Transverse colon (tissue), 4 donors: ENCODE measurements at regions not wholly inside any gene's neighbourhood (a gene's known extent, or its start where the extent isn't known, plus 50 kb on each side); places are given as distances from the start of the nearest gene placed in this dataset.
"Not testable (repeated sequence)": the region's sequence is repeated elsewhere in the genome, so short reads cannot be mapped to it uniquely, and the experiment has no call there.

Source experiments
- DNase-seq: peaks from one replicate; pipeline ENCODE4 v3.0.0-alpha.2; 2019
- H3K27ac ChIP-seq, 4 donors: fragments of 200-600 bp; sonication (generic); 2 replicates each; pipeline ENCODE4 v1.5.1; 2016 to 2018; ENCODE audit warnings: inconsistent platforms in 4 of 4
- H3K27me3 ChIP-seq: fragments of 200-600 bp; sonication (generic); 2 replicates; pipeline ENCODE4 v1.5.1; 2017; ENCODE audit warnings: inconsistent platforms
- H3K36me3 ChIP-seq, 4 donors: fragments of 200-600 bp; sonication (generic); 2 replicates each; pipeline ENCODE4 v1.5.1; 2017 to 2019; ENCODE audit warnings: inconsistent platforms in 4 of 4
- H3K4me1 ChIP-seq, 4 donors: fragments of 200-600 bp; sonication (generic); 2 replicates each; pipeline ENCODE4 v1.5.1; 2017 to 2020; ENCODE audit warnings: inconsistent platforms in 4 of 4
- H3K4me3 ChIP-seq, 4 donors: fragments of 200-600 bp; sonication (generic); 1 replicate in 1 of 4; 2 replicates in 3 of 4; pipeline versions ENCODE4 v1.5.1 to v1.6.1; 2017 to 2019; ENCODE audit warnings: inconsistent platforms in 4 of 4
- H3K9me3 ChIP-seq, 2 donors: fragments of 200-600 bp; sonication (generic); 2 replicates each; pipeline ENCODE4 v1.5.1; 2017 to 2019; ENCODE audit warnings: inconsistent platforms in 2 of 2
- EP300 ChIP-seq: sonication (generic); formaldehyde crosslinking; IDR thresholded peaks from one replicate; pipeline ENCODE4 v1.6.1; 2017; ENCODE audit warnings: antibody characterized with exemption, low read depth
- POLR2A ChIP-seq: fragments of 450-650 bp; IDR thresholded peaks from one replicate; pipeline ENCODE4 v1.6.1; 2016; ENCODE audit warnings: antibody characterized with exemption, mild to moderate bottlenecking, moderate library complexity
- POLR2AphosphoS5 ChIP-seq, 3 donors: sonication (generic); formaldehyde crosslinking; IDR thresholded peaks; one replicate each; pipeline ENCODE4 v1.6.1; 2016; ENCODE audit warnings: antibody characterized with exemption in 3 of 3
- WGBS, 2 donors: methylation state at CpG; one replicate each; pipeline ENCODE4 v1.1.5; 2018; ENCODE audit warnings: low coverage in 1 of 2; 5-methylcytosine and 5-hydroxymethylcytosine counted together
- in situ Hi-C, 4 donors: fragments of 200-750 bp; cut with MboI; loops; one replicate each; pipeline versions ENCODE4 v1.15.0 to v1.15.1; 2017; ENCODE audit warnings: low sequenced_read_pairs in 3 of 4, low pct_ligation_motif_present in 1 of 4, low pct_unique_long_range_greater_than_20kb in 1 of 4
- intact Hi-C: fragments of 100-400 bp; cut with DNase I; formaldehyde crosslinking; loops from one replicate; pipeline ENCODE4 v1.15.1; 2023; ENCODE audit warnings: low total_unique reads
- TF ChIP-seq, protein P1 (sequence below), 5 experiments: fragments of 200-600 bp in 3 of 5; fragments of 450-650 bp in 2 of 5; sonication (generic) in 3 of 5; IDR thresholded peaks; 1 replicate in 2 of 5; 2 replicates in 3 of 5; pipeline ENCODE4 v1.5.1; 2016 to 2017; ENCODE audit warnings: antibody characterized with exemption in 5 of 5, inconsistent platforms in 3 of 5, mild to moderate bottlenecking in 2 of 5, moderate library complexity in 1 of 5

GRCh38 chr14:103189481-103190470 lies 66.5 kb downstream of the TNFAIP2 start:
- H3K27ac ChIP-seq: peak overlapping the region in 1 of 4 donors; percentile 23
- H3K36me3 ChIP-seq: no peaks in the 10 kb centered on the region
- in situ Hi-C loops: loop anchor here in 1 of 4 donors (25.0 kb wide), 1 partner anchor 98 kb away; no protein-coding TSS in a partner anchor
- intact Hi-C loops: no loop called here
- H3K9me3 ChIP-seq: no peaks in the 10 kb centered on the region
- TF ChIP-seq POLR2A (no peak), EP300 (no peak), POLR2AphosphoS5 (IDR thresholded peaks at IDR 0.05) (no peak)
- TF ChIP-seq, protein P1, sequence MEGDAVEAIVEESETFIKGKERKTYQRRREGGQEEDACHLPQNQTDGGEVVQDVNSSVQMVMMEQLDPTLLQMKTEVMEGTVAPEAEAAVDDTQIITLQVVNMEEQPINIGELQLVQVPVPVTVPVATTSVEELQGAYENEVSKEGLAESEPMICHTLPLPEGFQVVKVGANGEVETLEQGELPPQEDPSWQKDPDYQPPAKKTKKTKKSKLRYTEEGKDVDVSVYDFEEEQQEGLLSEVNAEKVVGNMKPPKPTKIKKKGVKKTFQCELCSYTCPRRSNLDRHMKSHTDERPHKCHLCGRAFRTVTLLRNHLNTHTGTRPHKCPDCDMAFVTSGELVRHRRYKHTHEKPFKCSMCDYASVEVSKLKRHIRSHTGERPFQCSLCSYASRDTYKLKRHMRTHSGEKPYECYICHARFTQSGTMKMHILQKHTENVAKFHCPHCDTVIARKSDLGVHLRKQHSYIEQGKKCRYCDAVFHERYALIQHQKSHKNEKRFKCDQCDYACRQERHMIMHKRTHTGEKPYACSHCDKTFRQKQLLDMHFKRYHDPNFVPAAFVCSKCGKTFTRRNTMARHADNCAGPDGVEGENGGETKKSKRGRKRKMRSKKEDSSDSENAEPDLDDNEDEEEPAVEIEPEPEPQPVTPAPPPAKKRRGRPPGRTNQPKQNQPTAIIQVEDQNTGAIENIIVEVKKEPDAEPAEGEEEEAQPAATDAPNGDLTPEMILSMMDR (IDR thresholded peaks at IDR 0.05): no peak
- no peak for DNase-seq
- H3K27me3 ChIP-seq: peaks cover 40% of the 10 kb centered on the region
- WGBS, 2 donors: 76 to 78% methylated on average over 6 to 48 of the region's 48 CpGs
- peak overlapping the region in 2 of 4 donors; percentile 43 to 51 for H3K4me3 ChIP-seq
- peaks cover 2 to 28% (median 12%) of the 10 kb centered on the region in 4 donors for H3K4me1 ChIP-seq

DNA sequence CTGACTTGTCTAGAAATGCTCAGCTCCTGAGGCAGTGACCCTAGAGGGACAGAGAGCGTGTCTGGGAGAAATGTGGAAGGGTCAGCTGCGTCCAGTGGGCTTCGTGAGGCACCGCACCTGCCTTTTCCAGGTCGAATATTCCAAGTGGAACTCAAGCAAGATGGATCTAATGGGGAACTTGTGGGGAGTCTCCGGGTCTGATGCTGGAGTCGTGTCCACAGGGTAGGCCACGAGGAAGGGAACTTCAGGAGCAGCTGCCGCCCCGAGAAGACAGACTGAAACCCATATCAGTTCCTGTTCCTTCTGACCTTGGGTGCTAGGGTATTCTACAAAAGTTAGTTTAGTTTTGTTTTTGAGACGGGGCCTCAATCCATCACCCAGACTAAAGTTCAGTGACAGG lies 67.5 kb downstream of the TNFAIP2 start:
- in situ Hi-C loops: loop anchor here in 1 of 4 donors (25.0 kb wide), 1 partner anchor 97 kb away; no protein-coding TSS in a partner anchor
- intact Hi-C loops: no loop called here
- TF ChIP-seq, protein P1 (IDR thresholded peaks at IDR 0.05): no peak
- TF ChIP-seq POLR2A (no peak), EP300 (no peak), POLR2AphosphoS5 (IDR thresholded peaks at IDR 0.05) (no peak)
- no peaks in the 10 kb centered on the region for H3K9me3 ChIP-seq
- no peak overlapping the region for H3K27ac ChIP-seq
- peaks cover 40% of the 10 kb centered on the region for H3K27me3 ChIP-seq
- no peaks in the 10 kb centered on the region for H3K36me3 ChIP-seq
- DNase-seq: no peak
- H3K4me3 ChIP-seq: no peak overlapping the region
- WGBS, 2 donors: 75 to 95% methylated on average over 10 to 11 of the region's 11 CpGs
- peaks cover 2 to 28% (median 12%) of the 10 kb centered on the region in 4 donors for H3K4me1 ChIP-seq

GRCh38 chr14:103191844-103192243 lies 68.6 kb downstream of the TNFAIP2 start:
- H3K4me1 ChIP-seq: peaks cover 0 to 20% (median 12%) of the 10 kb centered on the region in 4 donors
- intact Hi-C loops: no loop called here
- TF ChIP-seq EP300 (no peak), POLR2A (no peak), POLR2AphosphoS5 (IDR thresholded peaks at IDR 0.05) (no peak)
- TF ChIP-seq, protein P1 (IDR thresholded peaks at IDR 0.05): no peak
- peaks cover 31% of the 10 kb centered on the region for H3K27me3 ChIP-seq
- H3K4me3 ChIP-seq: no peak overlapping the region
- peak overlapping the region in 3 of 4 donors; percentile 28 to 58 (median 40) for H3K27ac ChIP-seq
- no peaks in the 10 kb centered on the region for H3K36me3 ChIP-seq
- 58 to 79% methylated on average over 3 of the region's 3 CpGs for WGBS, 2 donors
- in situ Hi-C loops: loop anchor here in 1 of 4 donors (25.0 kb wide), 1 partner anchor 95 kb away; no protein-coding TSS in a partner anchor
- no peaks in the 10 kb centered on the region for H3K9me3 ChIP-seq
- DNase-seq: no peak

DNA sequence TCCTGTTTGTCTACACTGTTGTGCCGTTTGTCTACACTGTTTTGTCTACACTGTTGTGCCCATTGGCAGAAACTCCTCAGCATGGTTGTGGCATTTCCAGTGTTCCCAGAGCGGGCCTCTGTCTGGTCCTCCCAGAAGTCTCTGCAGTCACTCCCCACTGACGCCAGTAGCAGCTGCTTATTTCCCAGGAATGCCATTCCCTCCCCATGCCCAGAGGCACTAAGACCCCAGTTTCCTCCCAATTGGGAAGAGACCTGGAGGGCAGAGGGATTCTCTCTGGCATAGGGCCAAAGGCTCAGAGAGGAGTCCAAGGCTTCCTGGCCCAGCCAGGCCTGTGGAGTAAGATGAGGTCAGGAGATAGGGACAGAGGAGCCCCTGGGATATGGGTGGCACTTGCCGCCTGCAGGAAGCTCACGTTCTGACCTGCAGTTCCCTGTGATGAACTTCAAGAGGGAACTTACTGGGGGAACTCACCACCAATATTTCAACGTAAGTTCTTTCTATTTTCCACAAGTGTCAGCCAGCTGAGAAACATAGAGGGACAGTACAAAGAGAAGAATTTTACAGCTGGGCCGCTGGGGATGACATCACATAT lies 69.1 kb downstream of the TNFAIP2 start:
- TF ChIP-seq POLR2A (no peak), POLR2AphosphoS5 (IDR thresholded peaks at IDR 0.05) (no peak), EP300 (no peak)
- TF ChIP-seq, protein P1 (IDR thresholded peaks at IDR 0.05): no peak
- Histone ChIP-seq H3K27ac (peak overlapping the region; percentile 28 to 58 (median 44)), H3K36me3 (no peaks in the 10 kb centered on the region), H3K4me1 (peaks cover 0 to 15% (median 10%) of the 10 kb centered on the region in 4 donors), H3K27me3 (peaks cover 26% of the 10 kb centered on the region), H3K9me3 (no peaks in the 10 kb centered on the region), H3K4me3 (no peak overlapping the region)
- in situ Hi-C loops: loop anchor here in 1 of 4 donors (25.0 kb wide), 1 partner anchor 95 kb away; no protein-coding TSS in a partner anchor
- WGBS, 2 donors: 52 to 74% methylated on average over 4 to 7 of the region's 7 CpGs
- intact Hi-C loops: no loop called here
- DNase-seq: no peak

DNA sequence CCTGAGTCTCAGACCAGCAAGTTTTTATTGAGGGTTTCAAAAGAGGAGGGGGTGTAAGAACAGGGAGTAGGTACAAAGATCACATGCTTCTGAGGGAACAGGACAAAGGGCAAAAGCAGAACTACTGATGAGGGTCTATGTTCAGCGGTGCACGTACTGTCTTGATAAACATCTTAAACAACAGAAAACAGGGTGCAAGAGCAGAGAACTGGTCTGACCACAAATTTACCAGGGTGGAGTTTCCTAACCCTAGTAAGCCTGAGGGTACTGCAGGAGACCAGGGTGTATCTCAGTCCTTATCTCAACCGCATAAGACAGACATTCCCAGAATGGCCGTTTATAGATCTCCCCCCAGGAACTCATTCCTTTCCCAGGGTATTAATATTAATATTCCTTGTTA lies 69.6 kb downstream of the TNFAIP2 start:
- 63 to 81% methylated on average over 4 of the region's 4 CpGs for WGBS, 2 donors
- intact Hi-C loops, H3K27ac ChIP-seq, H3K9me3 ChIP-seq, H3K36me3 ChIP-seq, H3K4me3 ChIP-seq, DNase-seq: not testable (repeated sequence)
- Histone ChIP-seq H3K4me1 (peaks cover 0 to 12% (median 10%) of the 10 kb centered on the region in 4 donors), H3K27me3 (peaks cover 21% of the 10 kb centered on the region)
- in situ Hi-C loops: loop anchor here in 1 of 4 donors (25.0 kb wide), 1 partner anchor 94 kb away; no protein-coding TSS in a partner anchor

GRCh38 chr14:103193491-103193890 lies 70.2 kb downstream of the TNFAIP2 start:
- Histone ChIP-seq H3K27me3 (peaks cover 20% of the 10 kb centered on the region), H3K4me1 (peaks cover 0 to 14% (median 9%) of the 10 kb centered on the region in 4 donors)
- WGBS, 2 donors: 93 to 100% methylated on average over 1 to 10 of the region's 10 CpGs
- in situ Hi-C loops: loop anchor here in 1 of 4 donors (25.0 kb wide), 1 partner anchor 94 kb away; no protein-coding TSS in a partner anchor
- H3K4me3 ChIP-seq, intact Hi-C loops, DNase-seq, H3K36me3 ChIP-seq, H3K9me3 ChIP-seq, H3K27ac ChIP-seq: not testable (repeated sequence)
